K562 (cell line): ENCODE measurements at regions not wholly inside any gene's neighbourhood (a gene's known extent, or its start where the extent isn't known, plus 50 kb on each side); places are given as distances from the start of the nearest gene placed in this dataset.

Experiments used
- ATAC-seq: fragments of 200-7000 bp; cut with Tn5 transposase; 3 replicates; pipeline ENCODE4 v1.9.1; 2020; ENCODE audit warnings: moderate library complexity
- BruUV-seq: library from RNA; stranded (reverse); fragments of 400-500 nt; replicated peaks from 2 replicates; lab custom pipeline; 2021; lab: Mats Ljungman, UMichigan
- CTCF ChIA-PET: fragments of 300-600 bp; formaldehyde crosslinking; extraction: SDS; loops from one replicate; lab custom pipeline; 2021; ENCODE audit warnings: low intra/inter-chr PET ratio; lab: Yijun Ruan, JAX
- POLR2A ChIA-PET: fragments of 300-600, 350-650 bp; sonication (Branson Sonifier 250); formaldehyde crosslinking; extraction: SDS; loops from one replicate; lab custom pipeline; 2021; ENCODE audit warnings: antibody characterized with exemption, inconsistent platforms; lab: Yijun Ruan, JAX
- DNase-seq, 4 experiments: peaks; one replicate each; pipeline versions ENCODE4 v3.0.0 to v3.0.0-alpha.2; 2011 to 2018; ENCODE audit warnings: low spot score in 3 of 4, mixed read lengths in 3 of 4; ENCODE audit errors: extremely low read depth in 1 of 4
- FAIRE-seq: peaks from 2 replicates; lab custom pipeline; 2011; peaks lifted over from hg19 to GRCh38; lab: Jason Lieb, UNC
- H2AFZ ChIP-seq: 2 replicates; pipeline ENCODE4 v1.6.0; 2011; ENCODE audit warnings: low read depth, low read length, control low read depth, inconsistent platforms
- H3K27ac ChIP-seq: fragments of 200-600 bp; 3 replicates; pipeline ENCODE4 v1.8.0; 2011; ENCODE audit warnings: low read depth, mild to moderate bottlenecking, control low read depth, inconsistent platforms, low read length, moderate library complexity, mixed read lengths; ENCODE audit errors: extremely low read depth
- H3K27me3 ChIP-seq, 2 experiments: fragments of 300-600 bp in 1 of 2; 2 replicates in 1 of 2; 3 replicates in 1 of 2; pipeline versions ENCODE4 v1.6.0 to v1.8.0; 2011; ENCODE audit warnings: inconsistent platforms in 2 of 2, low read length in 2 of 2, mild to moderate bottlenecking in 1 of 2, mixed read lengths in 1 of 2, moderate library complexity in 1 of 2; ENCODE audit not compliant: control insufficient read depth in 2 of 2, insufficient read depth in 2 of 2
- H3K36me3 ChIP-seq: fragments of 300-600 bp; 3 replicates; pipeline ENCODE4 v1.8.0; 2011; ENCODE audit warnings: mild to moderate bottlenecking, low read length, inconsistent platforms; ENCODE audit not compliant: control insufficient read depth, insufficient read depth
- H3K4me1 ChIP-seq, 2 experiments: fragments of 200-600 bp in 1 of 2; replicated peaks in 1 of 2; 2 replicates in 1 of 2; 3 replicates in 1 of 2; pipeline versions ENCODE4 v1.5.1 to v1.8.0; 2011; ENCODE audit warnings: inconsistent platforms in 2 of 2, low read length in 2 of 2, mild to moderate bottlenecking in 1 of 2, mixed read lengths in 1 of 2, moderate library complexity in 1 of 2; ENCODE audit not compliant: control insufficient read depth in 2 of 2, insufficient read depth in 2 of 2
- H3K4me2 ChIP-seq: 2 replicates; pipeline ENCODE4 v1.6.1; 2011; ENCODE audit warnings: low read length, control low read depth, inconsistent platforms, mixed read lengths; ENCODE audit not compliant: insufficient read depth
- H3K4me3 ChIP-seq: fragments of 200-600 bp; sonication (generic), shearing (Covaris generic); 2 replicates; pipeline ENCODE4 v1.5.1; 2016; ENCODE audit warnings: control low read depth, inconsistent platforms
- H3K79me2 ChIP-seq: fragments of 200-600 bp; 3 replicates; pipeline ENCODE4 v1.8.0; 2011; ENCODE audit warnings: low read length, inconsistent platforms; ENCODE audit not compliant: control insufficient read depth, insufficient read depth
- H3K9ac ChIP-seq, 2 experiments: 2 replicates each; pipeline versions ENCODE4 v1.6.0 to v1.6.1; 2011; ENCODE audit warnings: low read depth in 2 of 2, low read length in 2 of 2, control low read depth in 1 of 2, inconsistent platforms in 1 of 2, mild to moderate bottlenecking in 1 of 2, mixed read lengths in 1 of 2; ENCODE audit not compliant: insufficient read depth in 1 of 2
- H3K9me1 ChIP-seq: one replicate; pipeline ENCODE4 v1.6.0; 2011; ENCODE audit warnings: inconsistent platforms, mild to moderate bottlenecking, low read length, moderate library complexity; ENCODE audit not compliant: control insufficient read depth, insufficient read depth
- H3K9me3 ChIP-seq: replicated peaks from 2 replicates; pipeline ENCODE4 v1.5.1; 2011; ENCODE audit warnings: low read depth, low read length, inconsistent platforms; ENCODE audit not compliant: control insufficient read depth, insufficient read depth
- H4K20me1 ChIP-seq: replicated peaks from 2 replicates; pipeline ENCODE4 v1.6.1; 2011; ENCODE audit warnings: low read length, inconsistent platforms, mixed read lengths; ENCODE audit not compliant: control insufficient read depth, insufficient read depth
- FOXO4 ChIP-seq: fragments of 450-650 bp; formaldehyde crosslinking; IDR thresholded peaks from 2 replicates; pipeline ENCODE4 v1.4.0; 2020; ENCODE audit warnings: mild to moderate bottlenecking, moderate library complexity
- HDAC3 ChIP-seq: fragments of 450-650 bp; IDR thresholded peaks from 2 replicates; pipeline ENCODE4 v1.6.1; 2018; ENCODE audit warnings: borderline replicate concordance, mild to moderate bottlenecking, moderate library complexity; ENCODE audit not compliant: partially characterized antibody
- MED1 ChIP-seq: sonication (generic); formaldehyde crosslinking; IDR thresholded peaks from 2 replicates; pipeline ENCODE4 v1.8.1; 2023; ENCODE audit warnings: missing genetic modification reagents, borderline replicate concordance
- NFATC3 ChIP-seq: fragments of 450-650 bp; IDR thresholded peaks from 2 replicates; pipeline ENCODE4 v1.6.1; 2017; ENCODE audit warnings: mild to moderate bottlenecking
- POLR3A ChIP-seq: IDR thresholded peaks from 2 replicates; pipeline ENCODE4 v1.6.1; 2011; ENCODE audit warnings: borderline replicate concordance, mild to moderate bottlenecking, moderate library complexity; ENCODE audit not compliant: insufficient read length, insufficient read depth; ENCODE audit errors: extremely low read depth
- TEAD1 ChIP-seq, 2 experiments: fragments of 450-650 bp in 1 of 2; sonication (generic) in 1 of 2; formaldehyde crosslinking; IDR thresholded peaks; 2 replicates each; pipeline versions ENCODE4 v1.4.0 to v1.8.0; 2020 to 2022; ENCODE audit warnings: mild to moderate bottlenecking in 2 of 2, missing genetic modification reagents in 1 of 2
- TFAP4 ChIP-seq: sonication (generic); formaldehyde crosslinking; IDR thresholded peaks from 2 replicates; pipeline ENCODE4 v1.8.0; 2022; ENCODE audit warnings: missing genetic modification reagents, mild to moderate bottlenecking, moderate library complexity, borderline replicate concordance
- TFE3 ChIP-seq: fragments of 450-650 bp; formaldehyde crosslinking; IDR thresholded peaks from 2 replicates; pipeline ENCODE4 v1.4.0; 2020; ENCODE audit warnings: mild to moderate bottlenecking, mixed read lengths
- ZNF280A ChIP-seq: fragments of 450-650 bp; IDR thresholded peaks from 2 replicates; pipeline ENCODE4 v1.6.1; 2018; ENCODE audit warnings: mild to moderate bottlenecking, low read depth; ENCODE audit not compliant: partially characterized antibody
- WGBS: fragments of 100-300 bp; shearing (Covaris generic); methylation state at CpG from one replicate; pipeline ENCODE4 v1.1.6; 2016; ENCODE audit warnings: low coverage, mixed read lengths; ENCODE audit not compliant: insufficient coverage; ENCODE audit errors: missing lambda C conversion rate; 5-methylcytosine and 5-hydroxymethylcytosine counted together
- in situ Hi-C: fragments of 300-500 bp; cut with MboI; formaldehyde crosslinking; loops from 4 replicates; pipeline ENCODE4 v1.15.0; 2018; ENCODE audit warnings: inconsistent platforms, mixed read lengths
- intact Hi-C: fragments of 100-400 bp; cut with micrococcal nuclease; formaldehyde crosslinking; loops from 2 replicates; pipeline ENCODE4 v1.14.2; 2022

- Histone ChIP-seq H4K20me1 (no peaks in the 10 kb centered on the region), H3K27ac (no peak overlapping the region), H3K36me3 (no peaks in the 10 kb centered on the region), H3K9ac (no peak overlapping the region), H3K4me1 (no peaks in the 10 kb centered on the region), H2AFZ (no peak overlapping the region), H3K4me2 (no peak overlapping the region), H3K27me3 (0 out of 5 replicates have a peak, but pooled peaks cover 0 to under 1% of the 10 kb centered on the region in 2 experiments), H3K9me1 (no peaks in the 10 kb centered on the region), H3K9me3 (no peaks in the 10 kb centered on the region), H3K79me2 (no peaks in the 10 kb centered on the region), H3K4me3 (no peak overlapping the region)
- DNase-seq (no peak), FAIRE-seq (no peak), ATAC-seq (no peak)
- 0% methylated on average over 4 of the region's 4 CpGs for WGBS
- intact Hi-C loops = loop anchor here (5.0 kb wide), 1 partner anchor 36 kb away; no protein-coding TSS in a partner anchor
- peak; percentile 83 for TF ChIP-seq TFE3 (CRISPR knock-in tag)
- TF ChIP-seq POLR3A = no peak
- ChIA-PET CTCF (no interaction called here), POLR2A (no interaction called here)
- in situ Hi-C loops = no loop called here
- no TSS peak for BruUV-seq
Observed at GRCh38 chr2:175728032-175728431, 274.0 kb downstream of the LNPK start.

- CTCF ChIA-PET = no interaction called here
- BruUV-seq = no TSS peak
- no peak for FAIRE-seq
- Histone ChIP-seq H3K36me3 (no peaks in the 10 kb centered on the region), H3K4me2 (no peak overlapping the region), H3K9me1 (no peaks in the 10 kb centered on the region), H3K79me2 (no peaks in the 10 kb centered on the region), H2AFZ (no peak overlapping the region), H3K4me3 (no peak overlapping the region), H3K4me1 (no peaks in the 10 kb centered on the region), H4K20me1 (no peaks in the 10 kb centered on the region), H3K9me3 (no peaks in the 10 kb centered on the region), H3K9ac (no peak overlapping the region), H3K27me3 (no peaks in the 10 kb centered on the region), H3K27ac (no peak overlapping the region)
- in situ Hi-C loops = no loop called here
- WGBS = 0% methylated on average over 2 of the region's 2 CpGs
- ATAC-seq = no peak
- intact Hi-C loops = loop anchor here (5.0 kb wide), 1 partner anchor 34 kb away; no protein-coding TSS in a partner anchor
- POLR2A ChIA-PET = no interaction called here
- no peak for DNase-seq
- TF ChIP-seq HDAC3 (no peak), TEAD1 (CRISPR knock-in tag; IDR thresholded peaks at IDR 0.05) (peak in 1 of 2 experiments; percentile 66; a peak in 2 of 4 replicates), ZNF280A (no peak), TFAP4 (CRISPR knock-in tag) (no peak), MED1 (no peak), NFATC3 (no peak), FOXO4 (CRISPR knock-in tag) (no peak)
Observed at GRCh38 chr2:175726223-175726622, 275.8 kb downstream of the LNPK start.
